ENCODE measurements at regions not wholly inside any gene's neighbourhood (a gene's known extent, or its start where the extent isn't known, plus 50 kb on each side); places are given as distances from the start of the nearest gene placed in this dataset.

DNA sequence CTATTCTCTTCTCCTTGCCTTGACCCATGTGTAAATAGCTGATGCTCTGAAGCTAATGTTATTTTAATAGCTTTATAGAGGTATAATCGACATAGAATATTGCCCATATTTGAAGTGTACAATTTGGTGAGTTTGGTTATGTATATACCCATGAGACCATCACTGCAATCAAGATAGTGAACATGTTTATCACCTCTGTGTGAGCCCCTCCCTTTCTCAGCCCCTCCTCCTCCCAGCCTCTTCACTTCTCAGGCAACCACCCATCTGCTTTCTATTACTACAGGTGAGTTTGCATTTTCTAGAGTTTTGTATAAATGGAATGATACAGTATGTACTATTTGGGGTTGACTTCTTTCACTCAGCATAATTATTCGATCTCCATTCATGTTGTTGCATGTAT lies 181.1 kb downstream of the INO80D start:
- Histone ChIP-seq H3K36me3 (no peaks in the 10 kb centered on the region), H3K4me3 (no peak overlapping the region), H4K20me1 (ENCODE audit: low read depth) (no peaks in the 10 kb centered on the region), H3K79me2 (ENCODE audit: low read depth) (no peaks in the 10 kb centered on the region), H3K9me3 (ENCODE audit: low read depth) (no peaks in the 10 kb centered on the region), H3K4me1 (peaks cover 3% of the 10 kb centered on the region), H3K27me3 (no peaks in the 10 kb centered on the region), H3K9ac (no peak overlapping the region), H3K4me2 (no peak overlapping the region), H3F3A (ENCODE audit: low read depth) (no peaks in the 10 kb centered on the region), H2AFZ (replicated peaks) (no peak overlapping the region), H3K27ac (no peak overlapping the region)
- Mint-ChIP-seq H3K9me3 (peaks cover 7% of the 10 kb centered on the region), H3K36me3 (no peaks in the 10 kb centered on the region), H3K27me3 (ENCODE audit: insufficient read depth, low read depth) (peaks cover 2% of the 10 kb centered on the region), H3K4me3 (no peak overlapping the region), H3K27ac (no peak overlapping the region), H3K4me1 (peaks cover 28% of the 10 kb centered on the region)
- no peak for DNase-seq (ENCODE audit: low spot score)
- TF ChIP-seq, protein P1, sequence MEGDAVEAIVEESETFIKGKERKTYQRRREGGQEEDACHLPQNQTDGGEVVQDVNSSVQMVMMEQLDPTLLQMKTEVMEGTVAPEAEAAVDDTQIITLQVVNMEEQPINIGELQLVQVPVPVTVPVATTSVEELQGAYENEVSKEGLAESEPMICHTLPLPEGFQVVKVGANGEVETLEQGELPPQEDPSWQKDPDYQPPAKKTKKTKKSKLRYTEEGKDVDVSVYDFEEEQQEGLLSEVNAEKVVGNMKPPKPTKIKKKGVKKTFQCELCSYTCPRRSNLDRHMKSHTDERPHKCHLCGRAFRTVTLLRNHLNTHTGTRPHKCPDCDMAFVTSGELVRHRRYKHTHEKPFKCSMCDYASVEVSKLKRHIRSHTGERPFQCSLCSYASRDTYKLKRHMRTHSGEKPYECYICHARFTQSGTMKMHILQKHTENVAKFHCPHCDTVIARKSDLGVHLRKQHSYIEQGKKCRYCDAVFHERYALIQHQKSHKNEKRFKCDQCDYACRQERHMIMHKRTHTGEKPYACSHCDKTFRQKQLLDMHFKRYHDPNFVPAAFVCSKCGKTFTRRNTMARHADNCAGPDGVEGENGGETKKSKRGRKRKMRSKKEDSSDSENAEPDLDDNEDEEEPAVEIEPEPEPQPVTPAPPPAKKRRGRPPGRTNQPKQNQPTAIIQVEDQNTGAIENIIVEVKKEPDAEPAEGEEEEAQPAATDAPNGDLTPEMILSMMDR (IDR thresholded peaks at IDR 0.05): no peak
- TF ChIP-seq EZH2phosphoT487 (IDR thresholded peaks at IDR 0.05) (no peak), EZH2 (IDR thresholded peaks at IDR 0.05) (no peak)

DNA sequence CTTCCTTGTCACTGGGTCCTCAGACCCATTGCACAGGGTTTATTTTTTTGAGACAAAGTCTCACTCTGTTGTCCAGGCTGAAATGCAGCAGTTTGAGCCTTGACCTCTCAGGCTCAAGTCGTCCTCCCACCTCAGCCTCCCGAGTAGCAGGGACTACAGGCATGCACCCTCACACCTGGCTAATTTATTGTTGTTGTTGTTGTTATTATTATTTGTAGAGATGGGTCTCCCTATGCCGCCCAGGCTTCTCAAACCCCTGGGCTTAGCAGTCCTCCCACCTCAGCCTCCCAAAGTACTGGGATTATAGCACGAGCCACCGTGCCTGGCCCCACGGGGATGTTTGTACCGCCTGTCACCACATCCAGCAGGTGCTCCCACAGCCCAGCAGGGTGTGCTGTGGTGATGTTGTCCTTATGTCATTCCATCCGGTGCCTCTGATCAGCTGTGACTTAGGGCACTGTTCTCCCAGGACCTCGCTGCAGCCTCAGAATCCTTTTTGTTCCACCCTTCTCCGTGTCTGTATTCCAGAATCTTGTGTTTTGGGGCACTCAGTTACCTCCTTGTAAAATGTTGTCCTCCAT lies 182.3 kb downstream of the INO80D start:
- H3K27ac ChIP-seq: no peak overlapping the region
- TF ChIP-seq EZH2 (IDR thresholded peaks at IDR 0.05): no peak
- TF ChIP-seq, protein P1 (IDR thresholded peaks at IDR 0.05): peak; percentile 54
- Mint-ChIP-seq H3K36me3 (no peaks in the 10 kb centered on the region), H3K4me1 (peaks cover 22% of the 10 kb centered on the region), H3K4me3 (no peak overlapping the region), H3K27ac (no peak overlapping the region), H3K27me3 (ENCODE audit: insufficient read depth, low read depth) (peaks cover 2% of the 10 kb centered on the region), H3K9me3 (peaks cover 10% of the 10 kb centered on the region)
- H3K9ac ChIP-seq: no peak overlapping the region
- no peaks in the 10 kb centered on the region for H3K36me3 ChIP-seq
- H3F3A ChIP-seq (ENCODE audit: low read depth): no peaks in the 10 kb centered on the region
- H3K4me2 ChIP-seq: no peak overlapping the region
- no peaks in the 10 kb centered on the region for H3K79me2 ChIP-seq (ENCODE audit: low read depth)
- no peaks in the 10 kb centered on the region for H3K27me3 ChIP-seq
- H2AFZ ChIP-seq (replicated peaks): no peak overlapping the region
- H3K4me3 ChIP-seq: no peak overlapping the region
- no peaks in the 10 kb centered on the region for H4K20me1 ChIP-seq (ENCODE audit: low read depth)
- H3K9me3 ChIP-seq (ENCODE audit: low read depth): no peaks in the 10 kb centered on the region
- peak; percentile 66 for DNase-seq (ENCODE audit: low spot score)
- H3K4me1 ChIP-seq: no peaks in the 10 kb centered on the region

DNA sequence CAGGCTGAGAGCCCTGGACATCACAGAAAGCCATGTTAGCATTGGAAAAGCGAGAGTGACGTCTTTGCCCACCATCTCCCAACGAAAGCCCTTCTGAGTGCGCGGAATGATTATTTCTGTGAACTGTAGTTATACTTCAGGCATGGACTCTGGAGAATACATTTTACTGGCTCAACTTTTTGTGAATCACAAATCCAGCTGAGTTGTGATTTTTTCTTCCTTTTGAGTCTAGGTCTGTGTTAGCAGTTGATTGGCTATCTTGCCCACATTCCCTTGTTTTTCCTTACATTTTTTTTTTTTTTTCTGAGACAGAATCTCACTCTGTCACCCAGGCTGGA lies 183.1 kb downstream of the INO80D start:
- H3K27me3 ChIP-seq: no peaks in the 10 kb centered on the region
- H4K20me1 ChIP-seq (ENCODE audit: low read depth): no peaks in the 10 kb centered on the region
- H2AFZ ChIP-seq (replicated peaks): no peak overlapping the region
- no peak overlapping the region for H3K4me2 ChIP-seq
- H3K79me2 ChIP-seq (ENCODE audit: low read depth): no peaks in the 10 kb centered on the region
- no peak overlapping the region for H3K4me3 Mint-ChIP-seq
- no peak overlapping the region for H3K9ac ChIP-seq
- TF ChIP-seq, protein P1 (IDR thresholded peaks at IDR 0.05): no peak
- TF ChIP-seq EZH2phosphoT487 (IDR thresholded peaks at IDR 0.05) (no peak), EZH2 (IDR thresholded peaks at IDR 0.05) (no peak)
- H3K27ac ChIP-seq: no peak overlapping the region
- no peaks in the 10 kb centered on the region for H3K36me3 ChIP-seq
- no peak overlapping the region for H3K4me3 ChIP-seq
- H3K27me3 Mint-ChIP-seq (ENCODE audit: insufficient read depth, low read depth): peaks cover 2% of the 10 kb centered on the region
- no peak overlapping the region for H3K27ac Mint-ChIP-seq
- H3K4me1 ChIP-seq: no peaks in the 10 kb centered on the region
- DNase-seq (ENCODE audit: low spot score): no peak
- no peaks in the 10 kb centered on the region for H3F3A ChIP-seq (ENCODE audit: low read depth)
- peaks cover 22% of the 10 kb centered on the region for H3K4me1 Mint-ChIP-seq
- no peaks in the 10 kb centered on the region for H3K36me3 Mint-ChIP-seq
- peaks cover 10% of the 10 kb centered on the region for H3K9me3 Mint-ChIP-seq
- no peaks in the 10 kb centered on the region for H3K9me3 ChIP-seq (ENCODE audit: low read depth)
